ENCODE measurements at regions not wholly inside any gene's neighbourhood (a gene's known extent, or its start where the extent isn't known, plus 50 kb on each side); places are given as distances from the start of the nearest gene placed in this dataset.
A peak's percentile ranks its signal among the peaks of the same experiment; 100 is the strongest.
"Not testable (repeated sequence)": the region's sequence is repeated elsewhere in the genome, so short reads cannot be mapped to it uniquely, and the experiment has no call there.

DNA sequence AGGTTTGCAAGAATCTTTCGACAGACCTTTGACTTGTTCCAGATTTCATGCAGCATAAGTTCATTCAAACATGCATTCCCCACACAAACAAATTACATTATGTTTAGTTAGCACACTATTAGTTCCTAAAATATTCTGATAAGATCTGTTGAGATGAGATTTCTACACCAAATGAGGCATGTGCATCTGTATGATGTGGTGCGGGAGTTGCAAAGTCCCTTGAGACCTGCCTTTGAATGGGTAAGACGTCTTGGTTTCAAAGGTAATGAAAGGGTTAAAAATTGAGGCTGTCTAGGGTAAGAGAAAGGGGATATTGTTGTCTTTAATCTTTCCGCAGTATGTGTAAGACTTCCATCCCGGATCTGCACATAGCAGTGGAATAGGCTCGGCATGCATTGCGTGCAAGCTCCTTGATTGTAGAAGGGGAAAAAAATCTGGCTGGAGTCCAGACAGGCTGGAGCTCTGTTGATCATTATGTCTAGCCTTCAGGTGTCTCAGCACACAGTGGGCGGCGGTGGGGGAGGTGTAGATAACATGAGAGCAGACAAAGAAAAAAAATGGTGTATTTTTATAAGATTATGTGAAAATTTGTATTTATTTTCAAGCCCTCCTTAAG, 296.6 kb downstream of the PTPRC start:
- DNase-seq = peak; percentile 52 to 62

DNA sequence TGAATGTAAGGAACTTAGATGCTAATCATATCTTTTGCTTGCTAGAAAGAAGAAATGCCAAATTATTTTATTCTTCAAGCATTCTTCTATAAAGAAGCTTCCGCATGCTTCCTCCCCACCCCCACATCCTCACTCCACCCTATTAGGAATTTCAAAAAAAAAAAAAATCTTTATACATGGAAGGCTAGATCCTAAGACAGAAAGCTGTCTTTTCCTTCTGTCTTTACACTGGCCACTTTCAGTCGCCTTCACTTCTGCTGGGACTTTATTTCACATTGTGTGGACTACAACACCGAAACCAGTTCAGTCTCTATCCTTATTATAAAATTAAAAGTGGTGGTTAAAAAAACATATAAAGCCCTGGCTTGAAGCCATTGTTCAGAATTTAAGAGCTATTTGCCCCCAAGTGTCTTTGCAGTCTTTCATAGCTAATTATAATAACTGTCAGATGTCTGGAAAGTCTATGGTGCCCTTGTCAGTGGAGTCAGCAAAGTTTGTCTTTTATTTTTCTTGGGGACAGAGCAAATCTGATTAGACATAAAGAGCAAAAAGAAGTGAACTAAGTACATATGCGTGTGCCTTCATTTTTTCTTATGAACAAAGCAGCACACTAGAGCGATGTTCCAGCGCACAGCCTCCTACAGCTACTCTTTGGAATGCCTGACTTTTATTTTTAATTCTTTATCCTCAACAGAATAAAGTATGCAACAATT, 297.7 kb downstream of the PTPRC start:
- no peak for DNase-seq

DNA sequence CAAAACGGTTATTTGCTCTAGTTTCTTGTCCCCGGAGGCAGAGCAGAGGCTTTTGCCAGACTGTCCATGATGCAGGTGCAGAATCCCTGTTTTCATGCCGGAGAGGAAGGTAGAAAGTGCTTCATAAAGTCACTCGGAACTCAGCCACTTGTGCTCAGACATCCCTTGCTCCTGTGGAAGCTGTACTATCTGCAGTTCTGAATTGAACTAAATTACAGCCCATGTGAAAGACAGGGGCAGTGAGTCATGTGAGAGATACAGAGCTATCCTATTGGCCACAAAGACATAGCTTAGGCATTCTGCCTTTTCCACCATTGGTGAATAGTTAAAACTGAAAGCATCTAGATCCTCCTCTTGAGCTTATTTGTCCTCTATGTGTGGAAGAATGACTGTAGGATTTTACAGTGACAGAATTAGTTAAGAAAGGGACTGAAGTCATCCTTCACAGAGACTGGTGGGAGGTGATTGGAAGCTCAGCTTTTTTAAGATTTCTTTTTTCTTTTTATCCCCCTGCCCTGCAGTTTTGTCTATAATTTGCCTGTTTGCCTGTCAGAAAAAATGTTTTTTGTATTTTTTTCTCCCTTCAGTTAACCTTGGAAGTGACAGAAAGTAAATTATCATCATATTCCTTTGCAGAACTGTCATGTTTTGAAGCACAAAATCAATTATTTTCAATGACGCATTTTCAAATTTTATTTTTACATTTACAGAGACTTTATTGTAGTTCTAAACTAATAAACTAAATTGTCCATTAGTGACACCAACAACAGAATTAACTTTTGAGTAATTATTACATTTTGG, 298.6 kb downstream of the PTPRC start:
- no peak for DNase-seq

DNA sequence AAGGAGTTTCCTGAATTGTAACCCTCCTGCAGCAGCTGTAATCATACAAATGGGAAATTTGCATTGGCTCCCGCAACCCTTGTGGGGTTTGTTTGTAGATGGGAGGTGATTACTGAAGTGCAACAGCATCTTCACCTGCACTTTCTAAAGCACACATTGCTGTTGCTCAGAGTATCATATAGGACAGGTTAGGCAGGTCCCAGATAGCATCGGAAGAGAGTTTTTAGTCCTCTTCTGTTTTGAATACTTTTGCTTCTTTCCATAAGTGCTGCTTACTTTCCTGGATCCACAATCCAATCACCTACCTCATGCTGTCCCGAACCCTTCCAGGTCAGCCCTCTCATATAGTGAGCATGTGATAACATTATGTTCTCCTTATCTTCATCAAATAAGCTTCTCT, 300.4 kb downstream of the PTPRC start:
- no peak for DNase-seq

DNA sequence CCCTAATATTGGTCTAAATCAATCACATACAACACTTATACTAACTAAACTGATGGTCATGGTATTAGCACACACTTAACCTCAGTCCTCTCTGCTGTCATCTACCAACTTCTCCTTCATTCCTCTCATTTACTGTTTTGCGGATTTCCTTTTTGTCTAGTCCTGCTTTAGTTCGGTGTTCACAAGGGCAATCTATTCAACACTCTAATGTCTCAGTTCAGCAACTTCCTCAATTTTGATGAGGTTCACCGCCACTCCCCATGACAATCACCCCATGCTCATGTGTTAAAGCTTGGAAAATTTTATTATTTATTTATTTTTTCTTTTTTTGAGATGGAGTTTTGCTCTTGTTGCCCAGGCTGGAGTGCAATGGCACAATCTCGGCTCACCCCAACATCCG, 301.1 kb downstream of the PTPRC start:
- no peak for DNase-seq

DNA sequence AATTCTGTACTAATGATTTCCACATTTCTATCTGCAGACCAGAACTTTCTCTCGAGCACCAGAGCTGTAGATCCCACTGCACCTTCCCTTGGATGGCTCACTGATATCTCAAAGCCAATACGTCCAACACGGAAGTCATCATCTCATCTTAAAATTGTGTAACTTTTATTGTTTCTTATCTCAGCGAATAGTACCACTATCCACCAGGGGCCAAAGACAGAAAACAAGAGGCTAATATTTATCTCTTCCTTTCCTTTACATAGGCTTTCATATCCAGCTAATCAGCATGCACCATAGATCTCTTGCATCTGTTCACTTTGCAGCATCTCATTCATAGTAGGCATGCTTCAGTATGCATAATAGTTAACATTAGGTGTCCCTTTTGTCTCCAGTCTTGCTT, 303.6 kb downstream of the PTPRC start:
- DNase-seq = no peak

DNA sequence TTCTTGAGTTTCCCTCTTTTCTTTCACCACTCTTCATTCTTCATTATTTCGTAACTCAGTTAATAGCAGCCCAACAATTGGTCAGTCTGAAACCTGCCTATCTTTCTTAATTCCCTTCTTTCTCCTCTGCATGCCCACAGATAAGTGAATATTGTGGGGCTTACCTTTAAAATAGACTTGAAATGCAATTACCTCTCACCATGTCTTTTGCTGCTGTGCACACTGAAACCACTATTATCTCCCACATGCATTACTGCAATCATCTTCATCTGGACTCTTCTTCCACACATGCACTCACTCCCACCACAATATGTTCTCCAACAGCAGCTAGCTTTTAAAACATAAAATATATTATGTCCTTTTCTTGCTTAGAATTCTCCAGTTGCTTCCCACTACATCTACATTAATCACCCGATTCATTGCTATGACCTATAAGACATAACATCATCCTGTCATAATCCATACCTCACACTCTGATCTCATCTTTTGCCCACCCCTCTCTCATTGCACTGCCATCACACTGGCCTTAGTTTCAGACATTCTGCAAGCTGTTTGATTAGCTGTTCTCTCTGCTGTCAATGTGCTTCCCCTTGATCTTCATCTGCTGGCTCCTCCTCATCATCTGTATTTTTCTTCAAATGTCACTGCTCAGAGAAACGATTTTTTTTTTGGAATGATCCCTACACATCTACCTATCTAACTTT, 304.8 kb downstream of the PTPRC start:
- DNase-seq = no peak

DNA sequence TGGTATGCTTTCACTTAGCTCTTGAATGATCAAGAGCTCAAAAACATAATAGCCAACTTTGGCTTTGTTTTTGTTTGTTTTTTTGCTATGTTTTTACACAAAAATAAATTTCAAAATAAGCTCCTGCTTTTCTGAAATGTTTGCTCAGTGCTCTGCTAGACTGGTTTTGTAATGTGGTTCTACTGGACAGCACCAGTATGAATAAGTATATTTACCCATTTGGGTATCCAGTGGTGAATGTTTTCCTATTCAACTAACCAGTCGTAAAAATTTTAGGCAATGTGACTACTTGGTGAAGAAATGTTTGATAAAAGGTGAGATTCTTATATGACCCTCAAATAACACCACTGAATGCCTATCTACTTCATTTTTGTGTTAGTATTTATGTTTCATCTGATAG, 308.6 kb downstream of the PTPRC start:
- no peak for DNase-seq

DNA sequence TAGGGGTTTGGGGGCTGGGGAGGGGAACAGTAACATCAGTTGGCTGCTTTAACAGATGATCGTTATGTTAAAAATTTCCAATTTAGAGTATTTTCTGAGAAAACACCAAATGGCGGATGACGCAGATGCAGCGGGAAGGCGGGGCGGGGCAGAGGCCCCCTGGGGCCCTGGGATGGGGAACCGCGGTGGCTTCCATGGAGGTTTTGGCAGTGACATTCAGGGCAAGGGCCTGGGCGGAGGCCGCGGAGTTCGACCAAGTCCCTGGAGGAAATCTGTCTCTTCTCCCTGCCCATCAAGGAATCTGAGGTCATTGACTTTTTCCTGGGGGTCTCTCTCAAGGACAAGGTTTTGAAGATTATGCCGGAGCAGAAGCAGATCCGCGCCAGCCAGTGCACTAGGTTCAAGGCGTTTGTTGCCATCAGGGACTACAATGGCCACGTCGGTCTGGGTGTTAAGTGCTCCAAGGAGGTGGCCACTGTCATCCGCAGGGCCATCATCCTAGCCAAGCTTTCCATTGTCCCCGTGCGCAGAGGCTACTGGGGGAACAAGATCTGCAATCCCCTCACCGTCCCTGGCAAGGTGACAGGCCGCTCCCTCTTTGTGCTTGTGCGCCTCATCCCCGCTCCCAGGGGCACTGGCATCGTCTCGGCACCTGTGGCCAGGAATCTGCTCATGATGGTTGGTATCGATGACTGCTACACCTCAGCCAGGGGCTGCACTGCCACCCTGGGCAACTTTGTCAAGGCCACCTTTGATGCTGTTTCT, 310.2 kb downstream of the PTPRC start:
- no peak for DNase-seq

DNA sequence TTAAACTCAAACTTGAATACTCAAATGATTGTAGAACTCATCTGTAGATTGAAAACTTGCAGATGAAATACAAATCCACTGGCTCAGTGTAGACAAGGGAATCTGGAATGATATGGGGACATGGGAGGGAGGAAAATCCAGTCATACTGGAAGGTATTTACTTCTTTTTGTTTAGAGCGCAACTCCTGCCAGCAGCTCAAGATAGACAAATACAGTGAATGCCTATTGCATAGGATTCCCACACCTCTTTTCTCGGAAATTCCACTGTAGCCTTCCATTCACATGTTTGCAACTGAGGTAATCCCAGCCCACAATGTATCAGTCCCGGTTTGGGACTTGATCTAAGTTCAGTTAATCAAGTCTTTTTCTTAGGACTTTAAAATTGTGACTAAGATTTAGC, 311.2 kb downstream of the PTPRC start:
- DNase-seq = no peak

DNA sequence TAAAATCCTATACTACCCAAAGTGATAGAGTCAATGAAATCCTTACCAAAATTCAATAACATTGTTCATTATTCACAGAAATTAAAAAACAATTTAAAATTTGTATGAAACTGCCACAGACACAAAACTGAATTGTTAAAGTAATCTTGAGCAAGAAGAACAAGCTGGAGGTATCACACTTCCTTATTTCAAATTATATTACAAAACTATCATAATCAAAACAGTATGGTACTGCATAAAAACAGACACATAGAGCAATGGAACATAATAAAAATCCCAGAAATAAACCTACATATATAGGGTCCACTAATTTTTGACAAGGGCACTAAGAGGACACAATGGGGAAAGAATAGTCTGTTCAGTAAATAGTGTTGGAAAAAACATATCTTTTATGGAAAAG, 316.2 kb downstream of the PTPRC start:
- no peak for DNase-seq

DNA sequence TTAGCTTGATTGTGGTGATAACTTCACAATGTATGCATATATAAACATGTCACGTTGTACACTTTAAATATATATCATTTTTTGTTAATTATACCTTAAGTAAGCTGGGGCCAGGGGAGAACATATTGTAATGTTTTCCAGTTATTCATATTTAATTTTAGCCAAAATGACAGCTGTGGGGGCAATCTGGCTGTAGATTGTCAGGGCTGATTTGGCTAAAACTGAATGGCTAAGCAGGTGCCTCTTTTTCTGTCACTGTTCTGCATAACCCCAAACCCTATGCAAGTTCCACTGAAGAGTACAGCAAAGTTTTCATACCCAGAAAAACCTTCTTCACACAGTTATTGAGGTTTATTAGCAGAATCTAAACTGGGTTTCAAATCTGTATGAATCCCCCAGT, 318.2 kb downstream of the PTPRC start:
- DNase-seq = no peak

DNA sequence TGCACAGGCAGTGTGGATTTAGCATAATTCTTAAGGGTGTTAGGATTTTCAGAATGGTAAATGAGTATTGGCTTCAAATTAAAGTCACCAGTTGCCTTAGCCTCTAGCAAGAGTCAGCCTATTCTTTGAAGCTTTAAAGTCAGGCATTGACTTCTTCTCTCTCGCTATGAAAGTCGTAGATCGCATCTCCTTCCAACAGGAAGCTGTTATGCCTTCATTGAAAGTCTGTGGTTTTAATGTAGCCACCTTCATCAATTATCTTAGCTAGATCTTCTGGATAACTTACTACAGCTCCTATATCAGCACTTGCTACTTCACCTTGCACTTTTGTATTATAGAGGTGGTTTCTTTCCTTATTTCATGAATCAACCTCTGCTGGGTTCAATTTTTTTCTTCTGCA, 320.2 kb downstream of the PTPRC start:
- no peak for DNase-seq

DNA sequence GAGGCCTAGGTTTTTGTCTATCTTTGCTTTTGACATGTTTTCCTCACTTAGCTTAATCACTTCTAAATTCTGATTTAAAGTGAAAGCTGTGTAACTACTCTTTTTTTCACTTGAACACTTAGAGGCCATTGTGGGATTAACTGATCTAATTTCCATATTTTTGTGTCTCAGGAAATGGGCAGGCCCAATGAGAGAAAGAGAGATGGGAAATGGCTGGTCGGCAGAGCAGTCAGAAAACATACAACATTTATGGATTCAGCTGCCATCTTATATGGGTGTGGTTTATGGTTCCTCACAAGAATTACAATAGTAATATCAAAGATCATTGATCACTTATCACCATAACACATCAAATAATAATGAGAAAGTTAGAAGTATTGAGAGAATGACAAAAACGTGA, 320.8 kb downstream of the PTPRC start:
- DNase-seq = no peak

DNA sequence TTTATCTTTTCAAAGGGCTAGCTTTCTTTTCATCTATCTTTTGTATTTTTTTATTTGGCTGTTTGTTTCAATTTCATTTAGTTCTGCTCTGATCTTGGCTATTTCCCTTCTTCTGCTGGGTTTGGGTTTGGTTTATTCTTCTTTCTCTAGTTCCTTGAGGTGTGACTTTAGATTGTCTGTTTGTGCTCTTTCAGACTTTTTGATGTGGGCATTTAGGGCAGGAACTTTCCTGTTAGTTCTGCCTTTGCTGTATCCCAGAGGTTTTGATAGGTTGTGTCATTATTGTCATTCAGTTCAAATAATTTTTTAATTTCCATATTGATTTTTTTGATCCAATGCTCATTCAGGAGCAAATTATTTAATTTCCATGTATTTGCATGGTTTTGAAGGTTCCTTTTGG, 325.0 kb downstream of the PTPRC start:
- DNase-seq = not testable (repeated sequence)

DNA sequence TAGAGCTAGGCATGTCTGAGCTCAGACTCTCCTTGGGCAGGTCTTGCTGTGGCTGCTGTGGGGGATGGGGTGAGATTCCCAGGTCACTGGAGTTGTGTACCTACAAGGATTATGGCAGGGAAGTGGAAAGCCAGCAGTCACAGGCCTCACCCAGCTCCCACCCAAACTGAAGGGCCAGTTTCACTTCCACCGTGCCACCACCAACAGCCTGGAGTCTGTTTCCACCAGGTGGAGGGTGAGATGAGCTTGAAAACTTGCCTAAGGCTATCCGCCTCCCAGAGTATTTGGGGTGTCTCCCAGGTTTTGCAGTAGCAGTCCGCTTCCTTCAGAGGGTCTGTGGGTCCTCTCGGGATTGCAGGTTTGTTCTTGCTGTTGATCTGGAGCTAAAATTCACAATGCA, 327.7 kb downstream of the PTPRC start:
- no peak for DNase-seq

DNA sequence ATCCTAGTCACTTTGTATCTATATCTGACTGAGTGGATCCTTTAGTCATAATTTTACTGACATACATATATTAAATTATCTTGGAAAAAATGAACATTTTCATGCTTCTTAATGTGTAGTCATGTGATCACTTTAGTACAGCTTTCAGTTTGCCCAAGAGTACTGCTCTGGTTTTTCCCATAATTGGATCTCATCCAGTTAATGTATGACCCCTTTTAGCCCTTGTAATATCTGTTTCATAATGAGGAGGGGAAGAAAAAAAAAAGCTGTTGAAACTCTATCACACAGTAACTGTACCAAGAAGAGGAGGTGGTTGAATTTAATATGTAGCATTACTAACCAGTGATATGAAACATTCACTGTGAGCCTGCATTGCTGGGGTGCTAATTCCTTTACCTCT, 328.7 kb downstream of the PTPRC start:
- DNase-seq = no peak

DNA sequence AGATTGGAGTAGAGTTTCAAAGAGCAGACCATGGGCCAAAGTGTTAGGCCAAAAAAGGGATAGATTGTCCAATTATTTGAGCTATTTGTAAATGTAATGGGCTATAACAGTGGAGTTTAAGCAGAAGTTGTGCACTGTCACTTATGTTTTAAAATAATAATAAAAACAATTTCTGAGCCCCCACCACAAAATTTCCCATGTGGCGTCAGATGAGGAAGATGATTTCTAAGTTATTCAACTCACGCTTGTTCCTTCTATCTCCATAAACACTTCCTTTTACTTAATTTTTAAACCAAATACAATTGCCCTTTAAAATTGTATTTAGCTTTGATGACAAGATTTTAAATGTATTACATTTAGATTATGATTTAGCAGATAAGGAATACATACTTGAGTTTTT, 330.0 kb downstream of the PTPRC start:
- no peak for DNase-seq

DNA sequence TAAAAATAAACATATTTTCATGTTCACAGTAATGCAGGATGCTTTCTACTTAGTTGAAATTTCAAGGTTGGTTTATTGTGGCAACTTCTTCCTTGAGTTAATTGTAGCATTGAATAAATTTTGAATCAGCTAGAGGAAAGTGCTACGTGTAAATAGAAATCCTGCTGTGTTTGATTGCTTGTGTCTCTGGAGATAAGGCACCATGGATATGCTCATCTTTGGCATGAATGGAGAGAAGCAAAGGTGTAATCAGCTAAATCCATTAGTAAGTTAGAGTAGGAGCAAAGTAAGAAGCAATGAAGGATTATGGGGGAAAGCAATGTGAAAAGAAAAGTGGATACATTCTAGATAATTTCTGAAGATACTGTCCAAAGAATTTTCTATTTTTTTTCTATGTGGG, 331.1 kb downstream of the PTPRC start:
- DNase-seq = no peak

DNA sequence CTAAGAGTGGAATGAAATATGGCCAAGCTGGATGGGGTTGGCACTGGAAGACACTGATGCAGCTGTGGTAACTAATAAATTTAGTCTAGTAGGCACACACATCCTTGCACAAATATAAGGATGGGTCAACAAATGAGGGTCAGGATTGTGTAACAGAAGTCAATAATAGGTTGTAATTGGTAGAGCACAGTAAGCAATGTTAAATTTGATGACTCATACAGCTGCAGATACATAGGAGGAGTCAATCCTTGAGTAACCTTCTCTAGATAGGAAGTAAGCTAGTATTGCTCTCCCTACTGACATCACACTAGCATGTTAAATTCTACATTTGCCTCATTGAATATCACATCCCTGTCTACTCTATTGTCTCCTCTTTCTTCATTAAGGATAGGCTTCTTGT, 332.1 kb downstream of the PTPRC start:
- DNase-seq = no peak

DNA sequence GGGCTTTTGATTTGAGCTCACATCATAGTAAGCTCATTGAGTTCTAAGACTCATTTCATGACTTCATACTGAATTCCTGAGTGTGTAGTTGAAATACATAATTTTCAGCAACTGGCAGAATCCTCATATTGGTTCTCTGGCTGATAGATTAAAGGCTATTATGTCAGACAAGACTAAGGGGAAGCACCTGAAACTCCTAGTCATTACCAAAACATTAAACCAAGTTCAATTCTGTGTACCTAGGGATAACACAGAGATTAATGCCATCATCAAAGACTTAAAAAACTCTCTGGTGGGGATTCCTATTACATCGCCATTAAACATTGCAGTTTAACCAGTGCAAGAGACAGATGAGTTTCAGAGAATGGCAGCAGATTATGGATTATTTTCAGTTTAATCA, 339.1 kb downstream of the PTPRC start:
- no peak for DNase-seq

DNA sequence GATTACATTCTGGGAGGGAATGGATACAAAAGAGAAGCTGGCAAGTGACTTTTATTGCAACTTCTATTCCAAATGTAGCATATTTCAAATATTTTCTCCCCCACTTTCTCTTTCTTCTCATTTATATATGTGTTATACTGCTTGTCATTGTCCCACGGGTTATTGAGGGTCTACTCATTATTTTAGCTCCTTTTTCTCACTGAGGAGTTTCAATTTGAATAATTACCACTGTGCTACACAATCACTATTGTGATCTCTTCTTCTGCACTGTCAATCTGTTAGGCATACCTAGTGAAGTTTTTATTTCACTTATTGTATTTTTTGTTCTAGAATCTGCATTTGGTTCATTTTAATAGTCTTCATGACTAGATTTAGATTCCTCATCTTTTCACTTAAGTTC, 339.7 kb downstream of the PTPRC start:
- no peak for DNase-seq

DNA sequence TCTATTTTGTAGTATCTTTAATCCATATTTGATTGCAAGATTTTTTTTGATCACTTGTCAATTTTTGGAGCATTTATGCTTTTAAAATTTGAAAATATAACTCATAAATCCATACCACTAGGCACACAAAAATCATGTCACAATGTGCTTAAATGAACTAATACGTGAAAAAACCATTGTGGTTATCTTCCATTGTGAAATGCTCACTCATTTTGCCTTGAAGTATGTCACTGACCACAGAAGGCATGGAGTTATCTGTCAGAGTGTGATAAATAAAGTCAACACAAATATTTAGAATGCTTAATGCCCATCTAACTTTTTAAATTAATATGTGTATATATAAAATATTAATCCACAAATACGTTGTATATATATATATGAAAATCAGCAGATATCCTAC, 347.2 kb downstream of the PTPRC start:
- no peak for DNase-seq

Measured in NCI-H187 (cell line).